NCI-H345 treated with DMSO at 0.1 percent for 48 hours (cell line): ENCODE measurements at regions not wholly inside any gene's neighbourhood (a gene's known extent, or its start where the extent isn't known, plus 50 kb on each side); places are given as distances from the start of the nearest gene placed in this dataset.

Experiments used
- DNase-seq: peaks from one replicate; lab custom pipeline; 2025; ENCODE audit not compliant: unreplicated experiment; lab: John Stamatoyannopoulos, UW

DNA sequence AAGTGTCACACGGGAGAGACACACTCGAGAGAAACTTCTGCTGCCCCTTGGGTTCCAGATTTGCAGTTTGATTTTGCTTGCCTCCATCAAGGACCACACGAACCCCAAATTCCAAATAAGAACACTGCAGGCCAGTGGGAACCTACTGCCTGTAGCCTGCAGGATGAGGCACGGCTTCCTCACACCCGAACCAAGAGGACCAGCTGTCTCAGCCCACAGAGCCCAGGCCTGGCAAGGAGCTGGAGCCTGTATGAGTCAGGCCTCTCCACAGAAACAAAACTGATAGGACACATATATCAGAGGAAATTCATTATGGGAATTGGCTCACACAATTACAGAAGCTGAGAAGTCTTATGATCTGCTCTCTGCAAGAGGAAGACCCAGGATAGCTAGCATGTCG lies 188.1 kb upstream of the NSMCE3 start:
- no peak for DNase-seq

DNA sequence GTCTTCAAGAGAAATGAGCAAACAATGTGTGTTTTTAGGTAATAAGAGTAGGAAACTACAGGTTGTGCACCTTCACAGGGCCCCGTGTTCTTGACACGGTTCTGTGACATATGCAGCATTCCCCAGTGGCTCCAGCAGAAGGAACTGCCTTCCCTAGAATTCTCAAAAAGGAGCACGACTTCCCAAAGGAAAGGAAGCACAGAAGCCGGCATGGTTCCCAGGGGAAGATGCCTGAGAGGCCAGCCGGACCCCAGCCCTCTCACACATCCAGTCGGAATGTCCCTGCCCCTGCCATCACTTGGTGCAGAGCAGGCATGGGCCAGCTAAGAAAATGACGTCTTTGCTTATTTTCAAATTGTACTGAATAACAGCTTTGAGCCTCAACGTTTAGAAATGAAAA lies 187.3 kb upstream of the NSMCE3 start:
- DNase-seq, result no peak

DNA sequence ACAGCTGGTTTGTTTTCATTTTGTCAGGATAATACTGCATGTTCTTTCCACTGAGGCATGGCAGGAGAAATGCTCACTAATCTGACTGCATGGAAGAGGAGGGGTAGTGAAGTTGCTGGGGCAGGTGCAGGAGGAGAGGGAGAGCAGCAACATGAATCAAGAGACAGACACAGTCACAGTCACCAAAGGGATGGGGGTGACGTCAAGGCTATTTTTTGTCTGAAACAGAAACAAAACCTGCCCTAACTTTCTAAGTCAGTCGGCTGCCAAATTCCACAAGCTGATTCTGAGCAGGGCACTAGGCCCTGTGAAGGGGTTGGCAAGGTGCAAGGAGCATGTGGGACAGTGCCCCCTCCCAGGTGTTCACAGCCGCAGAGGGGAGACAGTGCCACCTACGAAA lies 186.6 kb upstream of the NSMCE3 start:
- DNase-seq, result no peak

DNA sequence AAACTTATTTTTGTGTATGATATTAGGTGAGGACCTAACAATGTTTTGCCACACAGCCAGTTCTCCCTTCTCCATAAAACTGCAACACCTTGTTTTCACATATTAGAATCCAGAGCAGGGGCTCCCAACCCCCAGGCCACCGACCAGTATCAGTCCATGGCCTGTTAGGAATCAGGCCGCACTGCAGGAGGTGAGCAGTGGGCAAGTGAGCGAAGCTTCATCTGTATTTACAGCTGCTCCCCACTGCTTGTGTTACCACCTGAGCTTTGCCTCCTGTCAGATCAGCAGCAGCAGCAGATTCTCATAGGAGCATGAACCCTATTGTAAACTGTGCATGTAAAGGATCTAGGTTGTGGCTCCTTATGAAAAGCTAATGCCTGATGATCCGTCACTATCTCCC lies 185.9 kb upstream of the NSMCE3 start:
- DNase-seq, result no peak

DNA sequence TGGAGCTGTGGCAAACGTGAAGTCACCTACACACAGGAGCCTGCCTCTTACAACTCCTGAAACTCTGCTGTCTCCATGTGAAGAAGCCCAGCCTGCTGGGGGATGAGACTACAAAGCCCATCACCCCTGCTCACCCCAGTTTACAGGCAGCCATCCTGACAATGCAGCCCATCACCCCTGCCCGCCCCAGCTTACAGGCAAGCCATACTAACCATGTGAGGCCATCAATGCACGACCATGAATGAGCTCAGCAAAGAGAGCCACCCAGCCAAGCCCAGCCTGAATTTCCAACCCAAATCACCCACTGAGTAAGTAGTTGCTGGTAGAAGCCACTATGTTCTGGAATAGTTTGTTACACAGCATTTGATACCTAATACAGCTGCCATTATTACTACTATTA lies 185.4 kb upstream of the NSMCE3 start:
- no peak for DNase-seq

DNA sequence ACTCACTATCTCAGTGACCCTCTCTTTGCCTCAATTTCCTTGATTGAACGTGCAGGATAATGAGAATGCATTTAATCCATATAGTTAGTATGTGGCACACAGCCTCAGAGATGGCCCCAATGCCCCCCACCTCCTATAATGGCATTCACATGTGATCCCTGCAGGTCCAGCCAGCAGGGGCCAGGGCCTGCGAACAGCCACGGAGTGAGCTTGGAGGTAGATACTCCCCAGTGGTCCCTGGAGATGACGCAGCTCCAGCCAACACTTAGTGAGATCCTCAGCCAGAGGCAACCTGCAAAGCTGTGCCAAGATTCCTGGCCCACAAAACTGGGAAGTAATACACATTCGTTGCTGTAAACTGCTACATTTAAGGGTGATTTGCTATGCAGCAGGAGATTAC lies 184.9 kb upstream of the NSMCE3 start:
- no peak for DNase-seq

DNA sequence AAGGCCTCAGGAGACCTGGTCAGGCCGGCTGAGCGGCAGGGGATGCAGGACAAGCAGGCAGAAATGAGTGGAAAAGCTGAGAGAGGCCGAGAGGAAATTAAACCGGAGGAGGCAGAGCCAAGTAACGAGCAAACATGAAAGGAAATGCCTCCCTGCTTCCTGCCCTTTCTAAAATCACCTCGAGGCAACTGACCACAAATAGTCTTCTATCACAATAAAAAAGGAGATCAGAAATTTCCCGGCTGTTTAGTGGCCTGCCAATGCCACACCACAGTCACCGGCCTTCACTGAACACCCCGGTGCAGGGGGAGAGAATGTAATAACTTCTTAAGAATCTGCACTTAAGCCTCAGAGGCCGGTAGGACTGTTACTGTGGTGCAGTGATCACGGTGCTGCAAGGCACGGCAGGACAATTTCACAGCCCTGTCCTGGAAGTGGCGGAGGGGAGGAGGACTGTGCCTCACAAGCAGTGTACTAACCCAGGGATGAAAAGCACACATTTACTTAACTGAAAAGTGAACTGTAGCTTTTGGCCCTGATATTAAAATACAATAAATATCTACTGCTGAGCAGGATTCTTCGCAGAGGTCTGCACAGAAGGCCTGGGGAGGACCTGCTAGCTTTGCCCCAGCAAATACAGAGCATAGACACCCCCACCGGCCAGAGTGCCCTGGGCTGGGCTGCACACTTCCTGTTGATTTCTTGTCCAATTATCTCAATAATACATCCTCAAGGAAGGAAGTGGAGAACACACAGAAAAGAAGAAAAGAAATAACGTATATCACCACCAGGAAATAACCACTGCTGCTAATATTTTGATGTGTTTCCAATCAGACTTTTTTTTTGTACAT lies 183.5 kb upstream of the NSMCE3 start:
- no peak for DNase-seq

DNA sequence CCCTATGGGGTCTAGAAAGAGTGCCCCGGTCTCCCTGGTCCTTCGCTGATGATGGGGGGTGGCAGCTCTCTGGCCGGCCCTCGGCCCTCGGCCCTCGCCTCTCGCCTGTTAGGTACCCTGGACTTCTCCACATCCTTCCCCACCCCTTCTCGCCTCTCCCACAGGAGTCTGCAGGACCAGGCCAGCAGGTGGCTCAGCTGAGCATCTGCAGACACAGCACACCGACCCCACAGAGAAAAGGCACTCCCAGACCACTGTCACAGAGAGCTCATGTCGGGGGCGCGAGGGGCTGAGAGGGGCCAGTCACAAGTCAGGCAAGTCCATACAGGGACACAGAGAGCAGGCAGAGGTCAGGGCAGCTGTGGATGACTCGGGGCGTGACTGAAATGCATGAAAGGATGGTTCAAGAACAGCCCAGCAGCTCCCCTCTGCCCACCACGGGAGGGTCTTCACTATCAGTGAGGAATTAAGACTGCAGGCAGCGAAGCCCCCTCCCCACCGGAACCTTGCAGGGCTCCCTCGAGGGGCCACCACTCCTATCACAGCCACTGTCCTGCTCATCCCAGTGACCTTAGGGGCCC lies 181.7 kb upstream of the NSMCE3 start:
- no peak for DNase-seq

DNA sequence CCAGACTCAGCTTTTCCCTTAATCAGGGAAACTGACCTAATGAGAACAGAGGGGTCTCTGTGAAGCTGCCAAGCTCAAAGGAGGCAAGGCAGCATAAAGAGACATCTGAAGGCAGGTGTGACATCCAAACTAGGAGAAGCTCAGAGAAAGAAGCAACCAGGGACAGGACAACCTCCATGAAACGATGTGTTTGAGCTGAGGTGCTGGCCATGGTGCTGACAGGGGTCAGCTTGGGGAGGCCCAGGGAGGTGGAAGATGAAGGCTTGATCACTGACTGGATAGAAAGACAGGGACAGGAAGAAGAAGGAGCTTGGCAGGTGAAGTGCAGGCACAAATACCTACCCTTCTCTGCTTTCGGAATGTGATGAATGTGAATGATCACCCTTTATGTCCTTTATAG lies 179.5 kb upstream of the NSMCE3 start:
- DNase-seq, result no peak

DNA sequence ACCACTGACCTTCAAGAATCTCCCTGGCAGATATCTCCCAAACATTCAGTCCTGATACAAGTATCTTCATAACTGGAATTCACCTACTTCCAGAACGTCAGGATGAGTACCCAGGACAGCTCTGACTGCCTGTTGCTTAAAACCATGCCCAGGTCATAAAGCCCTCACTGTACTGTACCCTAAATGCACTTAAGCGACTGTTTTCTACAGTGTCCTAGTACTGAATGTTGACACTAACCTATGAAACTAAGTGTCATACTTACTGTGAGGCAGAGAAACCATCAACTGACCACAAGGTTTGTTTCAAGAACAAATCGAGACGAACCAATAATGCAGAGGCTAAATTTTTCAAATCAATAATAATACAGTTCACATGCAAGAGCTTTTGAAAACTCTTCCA lies 178.7 kb upstream of the NSMCE3 start:
- no peak for DNase-seq

DNA sequence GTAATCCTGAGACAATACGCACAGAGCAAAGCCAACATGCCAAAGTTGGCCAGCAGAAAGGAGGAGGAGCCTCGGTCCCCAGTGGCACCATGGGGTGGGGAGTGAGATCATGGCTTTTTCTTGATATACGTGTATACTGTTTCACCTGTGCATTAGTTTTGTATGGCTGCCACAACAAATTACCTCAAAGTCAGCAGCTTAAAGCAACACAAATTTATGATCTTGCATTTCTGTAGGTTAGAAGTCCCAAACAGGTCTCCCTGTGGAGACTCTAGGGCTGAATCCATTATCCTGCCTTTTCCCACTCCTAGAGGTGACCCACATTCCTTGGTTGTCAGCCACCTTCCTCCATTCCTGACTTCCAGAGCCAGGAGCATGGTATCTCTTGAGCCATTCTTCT lies 176.9 kb upstream of the NSMCE3 start:
- no peak for DNase-seq

DNA sequence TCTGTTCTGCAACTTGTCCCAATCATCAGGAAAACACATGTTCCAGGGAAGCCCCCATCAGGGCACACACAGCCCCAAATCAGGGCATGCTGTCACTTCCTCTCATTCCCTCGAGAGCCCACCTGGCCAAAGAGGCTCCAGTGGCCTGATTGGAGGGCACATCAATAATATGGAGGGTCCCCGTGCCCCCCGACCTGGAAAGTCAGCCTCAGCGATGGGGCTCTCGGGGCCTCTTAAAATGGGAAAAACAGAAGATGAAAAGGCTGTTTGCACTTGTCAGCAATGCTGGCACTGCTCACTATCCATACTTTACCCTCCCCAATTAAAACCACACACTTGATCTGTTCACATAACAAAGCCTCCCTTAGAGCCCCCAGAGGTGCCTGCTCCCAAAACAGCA lies 172.9 kb upstream of the NSMCE3 start:
- DNase-seq, result no peak

DNA sequence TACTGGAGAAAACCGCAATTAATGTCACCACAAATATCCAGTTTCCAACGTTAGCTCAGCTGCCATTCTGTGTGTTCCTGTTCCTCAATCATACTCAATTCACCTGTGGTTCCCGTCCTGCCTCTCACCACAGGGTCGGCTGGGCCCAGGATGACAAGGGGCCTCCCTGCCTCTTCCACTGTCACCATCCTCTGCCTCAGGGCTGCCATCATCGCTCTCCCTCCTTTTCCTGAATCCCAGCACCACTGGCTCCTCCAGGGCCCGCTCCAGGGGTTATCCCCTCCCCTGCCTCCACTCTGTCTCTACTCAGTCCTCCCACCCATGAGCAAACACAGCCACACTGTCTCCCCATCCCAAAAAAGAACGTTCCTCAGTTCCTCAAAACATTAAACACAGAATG lies 170.9 kb upstream of the NSMCE3 start:
- no peak for DNase-seq

DNA sequence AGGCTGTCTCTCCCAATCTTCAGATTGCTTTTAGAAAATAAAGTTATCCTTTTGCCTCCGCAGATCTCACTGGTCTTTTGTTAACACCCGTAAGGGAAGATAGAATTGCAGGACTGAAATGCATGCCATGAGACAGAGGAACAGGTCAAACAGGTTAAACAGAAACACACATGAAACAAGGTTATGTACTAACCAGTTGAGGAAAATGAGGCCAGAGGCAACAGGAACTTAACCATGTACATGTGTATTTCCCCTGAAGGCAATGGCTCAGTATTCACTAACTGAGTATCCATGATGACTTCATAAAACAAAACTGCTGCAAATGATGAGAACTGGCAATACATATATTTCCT lies 169.1 kb upstream of the NSMCE3 start:
- DNase-seq, result no peak

DNA sequence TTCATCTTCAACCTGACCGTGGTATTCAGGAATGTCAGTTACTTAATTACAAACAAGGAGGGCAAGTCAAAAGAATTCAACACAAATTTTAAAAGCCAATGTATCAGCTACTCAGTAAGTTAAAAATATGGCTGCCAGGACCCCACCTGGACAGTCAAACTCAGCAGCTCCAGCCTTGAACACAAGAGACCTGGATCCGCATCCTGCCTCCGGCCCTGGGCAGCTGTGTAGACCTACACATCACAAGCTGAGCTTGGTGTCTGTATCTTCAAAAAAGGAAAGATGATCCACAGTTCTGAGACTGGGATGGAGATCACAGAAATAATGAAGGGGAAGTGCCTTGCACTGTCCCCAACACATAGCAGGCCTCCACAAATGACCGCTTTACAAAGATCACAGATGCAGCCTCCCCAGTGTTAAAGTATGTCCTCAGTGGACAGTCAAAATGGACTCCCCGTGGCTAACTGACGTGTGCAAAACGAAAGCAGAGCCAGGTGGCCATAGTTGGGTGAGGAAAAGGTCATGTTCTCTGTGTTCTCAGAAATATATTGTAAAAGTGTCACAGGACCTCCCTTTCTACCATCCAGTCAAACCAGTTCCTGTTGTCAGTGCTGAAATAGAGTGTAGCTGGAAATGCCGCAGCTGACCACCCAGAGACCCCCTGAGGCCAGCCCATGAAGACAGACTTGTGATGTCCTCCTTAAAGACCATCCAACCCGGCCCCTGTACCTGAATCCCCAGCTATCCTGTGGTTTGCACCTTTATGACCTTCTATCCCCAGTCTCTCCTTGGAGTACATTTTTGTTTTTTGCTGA lies 168.5 kb upstream of the NSMCE3 start:
- DNase-seq, result no peak

DNA sequence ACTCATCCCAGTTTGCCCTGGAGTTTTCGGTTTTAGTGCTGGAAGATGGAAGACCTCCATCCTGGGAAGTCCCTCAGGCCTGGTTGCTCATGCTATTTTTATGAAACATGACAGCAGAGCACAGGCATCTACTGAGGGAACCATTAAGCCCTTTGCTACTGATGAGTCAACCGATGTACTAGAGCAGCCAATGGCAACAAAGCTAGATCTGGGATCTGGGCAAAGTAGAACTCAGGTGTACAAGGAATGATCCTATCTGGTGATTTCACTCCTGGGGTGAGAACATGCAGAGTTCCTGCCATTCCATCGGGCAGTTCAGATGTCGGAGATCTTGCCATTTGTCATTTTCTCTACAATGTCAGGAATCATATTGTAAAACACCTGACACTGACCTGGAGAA lies 166.2 kb upstream of the NSMCE3 start:
- DNase-seq, result no peak

DNA sequence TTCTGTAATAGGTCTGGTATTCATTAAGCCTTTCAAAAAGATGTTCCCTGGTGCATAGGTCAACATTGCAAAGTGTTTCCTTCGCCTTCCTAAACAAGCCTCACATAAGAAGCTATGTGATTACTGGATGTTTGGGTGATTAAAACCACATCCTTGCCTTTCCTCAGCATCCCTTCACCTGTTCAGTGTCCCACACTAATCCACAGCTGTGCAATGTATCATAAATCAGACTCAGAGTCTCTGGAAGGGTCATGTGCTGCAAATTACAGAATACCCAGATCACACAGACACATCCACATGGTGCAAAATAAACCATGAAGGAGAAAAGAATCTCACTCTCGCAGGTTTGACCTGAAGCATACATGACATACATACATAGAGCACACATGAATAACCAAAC lies 164.7 kb upstream of the NSMCE3 start:
- DNase-seq, result no peak

DNA sequence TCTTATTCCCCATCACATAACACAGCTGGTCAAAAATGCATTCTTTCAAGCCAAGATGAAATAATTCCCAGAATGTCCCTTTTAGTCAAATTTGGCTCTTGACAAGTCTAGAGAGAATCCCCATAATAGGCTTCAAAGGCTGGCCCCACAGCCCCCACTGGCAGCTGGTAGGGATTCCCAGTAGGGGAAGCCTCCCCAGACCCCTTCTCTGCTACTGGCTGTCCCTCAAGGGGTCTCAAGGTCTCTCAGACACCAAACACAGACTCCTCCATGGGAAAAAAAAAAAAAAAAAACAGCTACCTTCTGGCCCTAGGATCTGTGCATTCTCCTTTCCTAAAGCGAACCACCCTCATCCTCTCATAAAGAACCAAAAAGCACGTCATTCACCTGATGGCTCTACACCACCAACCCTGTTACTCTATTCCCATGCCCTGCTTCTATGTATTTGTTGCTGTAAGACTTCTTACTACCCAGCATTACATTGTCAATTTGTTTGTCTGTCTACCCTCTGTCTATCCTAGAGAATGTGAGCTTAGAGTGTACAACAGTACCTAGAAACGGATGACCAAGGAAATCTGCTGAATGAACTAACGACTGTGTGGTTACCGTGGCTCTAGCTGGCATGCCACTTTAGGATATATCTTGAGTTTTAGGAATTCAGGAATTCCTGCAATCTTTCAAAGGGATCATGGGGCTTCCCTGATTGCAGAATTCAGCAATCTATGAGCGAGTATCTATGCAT lies 164.1 kb upstream of the NSMCE3 start:
- no peak for DNase-seq

DNA sequence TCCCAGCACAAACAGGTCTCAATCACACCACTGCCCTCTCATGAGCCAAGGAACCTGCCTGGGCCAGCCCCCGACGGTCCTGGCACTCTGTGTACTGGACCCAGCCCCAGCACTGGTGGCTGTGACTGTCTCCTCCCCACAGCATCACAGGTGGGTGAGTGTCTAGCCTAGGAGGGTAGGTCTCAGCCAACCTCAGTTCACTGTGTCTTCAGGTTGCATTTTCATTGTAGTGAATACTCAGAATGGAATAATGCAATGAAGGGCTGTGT lies 163.4 kb upstream of the NSMCE3 start:
- DNase-seq, result no peak

DNA sequence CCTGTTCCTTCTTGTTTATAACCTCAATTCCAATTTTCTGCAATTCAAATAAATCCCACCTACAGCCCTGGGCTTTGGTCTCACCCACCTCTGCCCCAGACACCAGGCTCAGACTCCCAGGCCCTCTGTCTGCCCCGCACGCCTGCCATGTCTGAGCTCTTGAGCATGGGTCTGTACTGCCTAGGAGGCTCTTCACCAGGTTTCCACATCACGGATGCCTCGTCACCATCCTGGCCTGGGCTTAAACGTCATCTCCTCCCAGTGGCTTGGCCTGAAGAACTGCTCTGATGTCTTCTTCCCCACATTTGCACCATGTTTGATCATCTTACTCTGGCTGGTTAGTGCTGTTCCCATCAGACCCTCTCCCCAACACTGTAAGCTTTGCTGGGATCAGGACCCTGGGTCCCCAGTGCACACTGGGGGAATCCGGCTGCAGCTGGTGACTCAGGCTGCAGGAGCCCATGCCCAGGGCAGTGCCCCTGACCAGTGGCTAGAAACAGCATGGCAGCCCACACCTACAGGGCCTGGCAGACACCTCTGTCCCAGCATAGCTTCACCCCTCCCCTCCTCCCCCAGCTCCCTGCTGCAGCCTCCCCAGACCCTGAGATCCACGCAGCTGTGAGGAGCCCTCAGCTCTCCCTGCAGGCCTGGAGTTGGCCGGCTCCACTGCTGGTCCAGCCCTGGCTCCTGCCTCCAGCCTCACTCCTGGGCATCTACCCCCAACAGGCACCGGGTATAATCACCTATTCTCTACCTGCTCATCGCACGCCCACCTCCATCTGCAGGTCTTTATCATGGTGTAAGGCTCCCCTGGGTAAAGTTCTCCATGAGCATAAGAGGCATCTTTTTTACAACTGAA lies 162.8 kb upstream of the NSMCE3 start:
- DNase-seq, result no peak

DNA sequence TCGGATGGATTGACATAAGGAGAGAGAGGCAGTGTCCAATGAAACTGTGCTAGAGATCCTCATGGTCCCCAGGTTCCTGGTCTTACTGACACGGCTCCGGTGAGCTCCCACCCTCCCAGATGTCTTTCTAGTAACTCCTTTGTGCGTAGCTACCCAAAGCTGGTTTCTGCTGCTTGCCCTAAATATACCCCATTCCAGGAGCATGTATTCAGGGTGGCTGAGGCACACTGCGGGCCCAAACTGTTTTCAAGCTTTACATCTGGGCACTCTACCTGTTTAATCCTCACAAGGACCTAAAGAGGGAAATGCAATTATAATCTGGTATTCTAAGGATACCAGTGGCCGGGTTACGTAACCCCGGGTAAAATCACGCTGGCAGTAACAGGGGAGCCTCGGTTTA lies 161.2 kb upstream of the NSMCE3 start:
- no peak for DNase-seq
